Inferior parietal cortex (tissue), 1 donor: ENCODE measurements at regions not wholly inside any gene's neighbourhood (a gene's known extent, or its start where the extent isn't known, plus 50 kb on each side); places are given as distances from the start of the nearest gene placed in this dataset.

Source experiments
- DNase-seq: peaks from one replicate; pipeline ENCODE4 v3.0.0-alpha.2; 2016; ENCODE audit errors: extremely low spot score

DNA sequence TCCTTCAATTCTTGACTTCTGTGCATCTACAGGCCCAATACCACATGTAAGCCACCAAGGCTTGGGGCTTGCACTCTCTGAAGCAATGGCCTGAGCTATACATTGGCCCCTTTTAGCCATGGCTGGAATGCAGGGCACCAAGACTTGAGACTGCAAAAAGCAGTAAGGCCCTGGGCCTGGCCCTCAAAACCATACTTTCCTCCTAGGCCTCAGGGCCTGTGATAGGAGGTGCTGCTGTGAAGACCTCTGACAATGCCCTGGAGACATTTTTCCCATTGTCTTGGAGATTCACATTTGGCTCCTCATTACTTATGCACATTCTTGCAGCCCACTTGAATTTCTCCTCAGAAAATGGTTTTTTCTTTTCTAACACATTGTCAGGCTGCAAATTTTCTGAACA is 68.5 kb upstream of the FSTL5 start:
- DNase-seq = no peak

DNA sequence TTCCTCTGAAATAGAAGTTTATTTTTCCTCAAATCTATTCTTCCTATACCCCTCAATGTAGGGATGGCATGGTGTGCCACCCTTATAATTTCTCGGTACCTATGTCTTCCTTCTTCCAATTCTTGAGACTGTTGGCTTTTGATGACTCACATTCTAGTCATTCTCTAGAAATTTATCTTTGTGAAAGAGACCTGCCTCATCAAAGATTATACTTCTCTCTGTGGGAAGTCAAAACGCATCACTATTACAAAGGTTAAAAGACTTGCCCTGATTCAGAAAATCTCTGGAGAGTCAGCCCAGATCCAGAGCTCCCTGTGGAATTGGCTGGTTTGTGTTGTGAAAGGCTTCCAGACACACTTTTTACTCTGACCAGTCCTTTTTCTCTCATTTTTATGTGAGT is 65.9 kb upstream of the FSTL5 start:
- no peak for DNase-seq

GRCh38 chr4:162221148-162221547 is 57.3 kb upstream of the FSTL5 start:
- no peak for DNase-seq
